ENCODE measurements at regions not wholly inside any gene's neighbourhood (a gene's known extent, or its start where the extent isn't known, plus 50 kb on each side); places are given as distances from the start of the nearest gene placed in this dataset.

DNA sequence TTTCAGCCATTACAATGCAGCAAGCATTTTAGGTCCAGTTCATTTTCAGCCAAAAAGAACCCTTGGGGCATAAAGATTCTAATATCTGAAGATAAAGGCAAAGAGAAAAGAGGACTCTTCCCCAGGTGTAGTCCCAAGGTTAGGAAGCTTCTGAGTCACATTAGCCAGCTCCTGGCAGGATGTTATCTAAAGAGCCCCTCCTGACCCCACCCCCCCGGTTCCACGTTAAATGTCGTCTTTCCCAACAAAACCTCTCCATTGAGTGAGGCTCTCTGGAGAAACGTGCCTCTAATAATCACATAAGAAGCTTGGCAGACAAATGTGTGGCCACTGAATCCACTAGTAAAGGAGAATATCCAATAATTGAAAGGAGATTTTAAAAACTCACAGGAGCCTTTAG, 267.7 kb downstream of the GALC start:
- TF ChIP-seq EZH2 (optimal IDR thresholded peaks at IDR 0.05; ENCODE audit: low read depth, low read length) (no peak), EZH2phosphoT487 (IDR thresholded peaks at IDR 0.05; ENCODE audit: low read length) (no peak)
- TF ChIP-seq, protein P1, sequence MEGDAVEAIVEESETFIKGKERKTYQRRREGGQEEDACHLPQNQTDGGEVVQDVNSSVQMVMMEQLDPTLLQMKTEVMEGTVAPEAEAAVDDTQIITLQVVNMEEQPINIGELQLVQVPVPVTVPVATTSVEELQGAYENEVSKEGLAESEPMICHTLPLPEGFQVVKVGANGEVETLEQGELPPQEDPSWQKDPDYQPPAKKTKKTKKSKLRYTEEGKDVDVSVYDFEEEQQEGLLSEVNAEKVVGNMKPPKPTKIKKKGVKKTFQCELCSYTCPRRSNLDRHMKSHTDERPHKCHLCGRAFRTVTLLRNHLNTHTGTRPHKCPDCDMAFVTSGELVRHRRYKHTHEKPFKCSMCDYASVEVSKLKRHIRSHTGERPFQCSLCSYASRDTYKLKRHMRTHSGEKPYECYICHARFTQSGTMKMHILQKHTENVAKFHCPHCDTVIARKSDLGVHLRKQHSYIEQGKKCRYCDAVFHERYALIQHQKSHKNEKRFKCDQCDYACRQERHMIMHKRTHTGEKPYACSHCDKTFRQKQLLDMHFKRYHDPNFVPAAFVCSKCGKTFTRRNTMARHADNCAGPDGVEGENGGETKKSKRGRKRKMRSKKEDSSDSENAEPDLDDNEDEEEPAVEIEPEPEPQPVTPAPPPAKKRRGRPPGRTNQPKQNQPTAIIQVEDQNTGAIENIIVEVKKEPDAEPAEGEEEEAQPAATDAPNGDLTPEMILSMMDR (IDR thresholded peaks at IDR 0.05; ENCODE audit: low read length): no peak
